Uterus (tissue), 3 donors: ENCODE measurements at regions not wholly inside any gene's neighbourhood (a gene's known extent, or its start where the extent isn't known, plus 50 kb on each side); places are given as distances from the start of the nearest gene placed in this dataset.
"Not testable (repeated sequence)": the region's sequence is repeated elsewhere in the genome, so short reads cannot be mapped to it uniquely, and the experiment has no call there.

Source experiments
- DNase-seq, 2 donors: peaks; one replicate each; pipeline ENCODE4 v3.0.0-alpha.2; 2019 to 2020
- H3K27ac ChIP-seq, 2 donors: fragments of 200-600 bp; sonication (generic); 1 replicate in 1 of 2; 2 replicates in 1 of 2; pipeline ENCODE4 v1.5.1; 2016 to 2018
- H3K27me3 ChIP-seq, 2 donors: fragments of 200-600 bp; sonication (generic); one replicate each; pipeline ENCODE4 v1.5.1; 2018 to 2019; ENCODE audit warnings: control low read depth in 1 of 2
- H3K36me3 ChIP-seq, 2 donors: fragments of 200-600 bp; sonication (generic); one replicate each; pipeline ENCODE4 v1.5.1; 2019; ENCODE audit warnings: control low read depth in 1 of 2
- H3K4me1 ChIP-seq, 2 donors: fragments of 200-600 bp; sonication (generic); one replicate each; pipeline ENCODE4 v1.5.1; 2018 to 2019; ENCODE audit warnings: control low read depth in 1 of 2
- H3K4me3 ChIP-seq, 2 donors: fragments of 200-600 bp; sonication (generic); 1 replicate in 1 of 2; 2 replicates in 1 of 2; pipeline ENCODE4 v1.5.1; 2018 to 2019; ENCODE audit warnings: mild to moderate bottlenecking in 1 of 2
- H3K9me3 ChIP-seq, 2 donors: fragments of 200-600 bp; sonication (generic); one replicate each; pipeline ENCODE4 v1.5.1; 2019; ENCODE audit warnings: control low read depth in 1 of 2
- CTCF ChIP-seq, 4 experiments: fragments of 200-600 bp in 2 of 4; fragments of 450-650 bp in 2 of 4; sonication (generic) in 2 of 4; IDR thresholded peaks; one replicate each; pipeline ENCODE4 v1.5.1; 2016 to 2019; ENCODE audit warnings: antibody characterized with exemption in 4 of 4, mild to moderate bottlenecking in 2 of 4, moderate library complexity in 1 of 4
- POLR2A ChIP-seq, 2 donors: fragments of 450-650 bp; IDR thresholded peaks; one replicate each; pipeline ENCODE4 v1.6.1; 2016; ENCODE audit warnings: antibody characterized with exemption in 2 of 2, mild to moderate bottlenecking in 1 of 2, moderate library complexity in 1 of 2
- intact Hi-C: fragments of 100-400 bp; cut with DNase I; formaldehyde crosslinking; loops from one replicate; pipeline ENCODE4 v1.15.1; 2023; ENCODE audit warnings: low total_unique reads
- donor health status: DM: yes; HTN: yes; CAD: no.

- H3K27me3 ChIP-seq: no peaks in the 10 kb centered on the region
- intact Hi-C loops: no loop called here
- no peaks in the 10 kb centered on the region for H3K36me3 ChIP-seq
- TF ChIP-seq CTCF (IDR thresholded peaks at IDR 0.05) (no peak), POLR2A (IDR thresholded peaks at IDR 0.05) (no peak)
- H3K4me3 ChIP-seq: no peak overlapping the region
- H3K27ac ChIP-seq: no peak overlapping the region
- no peaks in the 10 kb centered on the region for H3K4me1 ChIP-seq
- H3K9me3 ChIP-seq: no peaks in the 10 kb centered on the region
- no peak for DNase-seq
Observed at GRCh38 chr2:192899466-192899865, 704.7 kb upstream of the TMEFF2 start.

GRCh38 chr2:192893976-192894375 lies 699.2 kb upstream of the TMEFF2 start:
- DNase-seq, H3K4me1 ChIP-seq, H3K4me3 ChIP-seq, H3K36me3 ChIP-seq, H3K9me3 ChIP-seq, H3K27ac ChIP-seq, H3K27me3 ChIP-seq, intact Hi-C loops: not testable (repeated sequence)

DNA sequence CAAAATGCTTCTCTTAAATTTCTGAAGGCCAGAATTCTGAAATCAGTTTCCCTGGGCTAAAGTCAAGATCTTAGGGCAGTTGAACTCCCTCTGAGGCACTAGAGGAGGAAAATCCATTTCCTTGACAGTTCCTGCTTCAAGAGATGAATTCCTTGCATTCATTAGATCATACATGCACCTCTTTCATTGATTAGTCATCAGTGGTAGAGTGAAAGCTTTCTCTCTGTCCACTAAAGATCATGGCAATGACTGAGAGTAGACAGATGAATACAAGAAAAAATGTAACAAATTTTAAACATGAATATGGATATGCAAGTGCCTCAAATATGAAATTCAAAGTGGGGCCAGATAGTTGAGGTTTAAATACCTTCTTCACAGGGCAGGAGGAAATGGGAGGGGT lies 693.4 kb upstream of the TMEFF2 start:
- H3K9me3 ChIP-seq: no peaks in the 10 kb centered on the region
- H3K36me3 ChIP-seq: no peaks in the 10 kb centered on the region
- H3K4me3 ChIP-seq: no peak overlapping the region
- H3K27me3 ChIP-seq: no peaks in the 10 kb centered on the region
- TF ChIP-seq CTCF (IDR thresholded peaks at IDR 0.05): no peak
- DNase-seq: no peak
- no peaks in the 10 kb centered on the region for H3K4me1 ChIP-seq
- no peak overlapping the region for H3K27ac ChIP-seq
- intact Hi-C loops: no loop called here

GRCh38 chr2:192887337-192887736 lies 692.6 kb upstream of the TMEFF2 start:
- Histone ChIP-seq H3K9me3 (no peaks in the 10 kb centered on the region), H3K4me1 (no peaks in the 10 kb centered on the region), H3K27me3 (no peaks in the 10 kb centered on the region), H3K36me3 (no peaks in the 10 kb centered on the region), H3K27ac (no peak overlapping the region), H3K4me3 (no peak overlapping the region)
- intact Hi-C loops: no loop called here
- no peak for TF ChIP-seq POLR2A (IDR thresholded peaks at IDR 0.05)
- no peak for TF ChIP-seq CTCF (IDR thresholded peaks at IDR 0.05)
- no peak for DNase-seq

- no peaks in the 10 kb centered on the region for H3K27me3 ChIP-seq
- no peak for TF ChIP-seq POLR2A (IDR thresholded peaks at IDR 0.05)
- TF ChIP-seq CTCF (IDR thresholded peaks at IDR 0.05): no peak
- no peaks in the 10 kb centered on the region for H3K9me3 ChIP-seq
- intact Hi-C loops: no loop called here
- no peak overlapping the region for H3K4me3 ChIP-seq
- no peak for DNase-seq
- H3K27ac ChIP-seq: no peak overlapping the region
- H3K36me3 ChIP-seq: no peaks in the 10 kb centered on the region
- H3K4me1 ChIP-seq: no peaks in the 10 kb centered on the region
Observed at GRCh38 chr2:192886636-192887035, 691.9 kb upstream of the TMEFF2 start.

- intact Hi-C loops: no loop called here
- TF ChIP-seq CTCF (IDR thresholded peaks at IDR 0.05) (no peak), POLR2A (IDR thresholded peaks at IDR 0.05) (no peak)
- no peaks in the 10 kb centered on the region for H3K27me3 ChIP-seq
Observed at GRCh38 chr2:192885569-192886160, 690.9 kb upstream of the TMEFF2 start.

More at GRCh38 chr2:192885569-192886160, 690.9 kb upstream of the TMEFF2 start:
- Histone ChIP-seq H3K9me3 (no peaks in the 10 kb centered on the region), H3K27ac (no peak overlapping the region), H3K36me3 (no peaks in the 10 kb centered on the region), H3K4me1 (no peaks in the 10 kb centered on the region), H3K4me3 (no peak overlapping the region)
- no peak for DNase-seq
